ENCODE measurements at regions not wholly inside any gene's neighbourhood (a gene's known extent, or its start where the extent isn't known, plus 50 kb on each side); places are given as distances from the start of the nearest gene placed in this dataset.

- in situ Hi-C loops (cut with MboI; ENCODE audit: low sequenced_read_pairs), result no loop called here
Observed at GRCh38 chr17:72587156-72587555, 466.3 kb downstream of the SOX9 start.

- in situ Hi-C loops (cut with MboI; ENCODE audit: low sequenced_read_pairs), result no loop called here
Observed at GRCh38 chr17:72587773-72588511, 467.1 kb downstream of the SOX9 start.

GRCh38 chr17:72588561-72588960 is 467.7 kb downstream of the SOX9 start:
- in situ Hi-C loops (cut with MboI; ENCODE audit: low sequenced_read_pairs), result no loop called here

GRCh38 chr17:72588961-72589360 is 468.1 kb downstream of the SOX9 start:
- in situ Hi-C loops (cut with MboI; ENCODE audit: low sequenced_read_pairs), result no loop called here

- in situ Hi-C loops (cut with MboI; ENCODE audit: low sequenced_read_pairs), result no loop called here
Observed at GRCh38 chr17:72590382-72590781, 469.6 kb downstream of the SOX9 start.

GRCh38 chr17:72590882-72591281 is 470.1 kb downstream of the SOX9 start:
- in situ Hi-C loops (cut with MboI; ENCODE audit: low sequenced_read_pairs), result no loop called here

GRCh38 chr17:72591289-72592241 is 470.7 kb downstream of the SOX9 start:
- in situ Hi-C loops (cut with MboI; ENCODE audit: low sequenced_read_pairs), result no loop called here

GRCh38 chr17:72592242-72592966 is 471.6 kb downstream of the SOX9 start:
- in situ Hi-C loops (cut with MboI; ENCODE audit: low sequenced_read_pairs), result no loop called here

GRCh38 chr17:72592967-72593325 is 472.1 kb downstream of the SOX9 start:
- in situ Hi-C loops (cut with MboI; ENCODE audit: low sequenced_read_pairs), result no loop called here

GRCh38 chr17:72594248-72594647 is 473.4 kb downstream of the SOX9 start:
- in situ Hi-C loops (cut with MboI; ENCODE audit: low sequenced_read_pairs), result no loop called here

Data from HL-60/S4 treated with retinoic acid at 250 ng/mL for 4 days and 3 days (cell line).